GM12878 (cell line): ENCODE measurements at regions not wholly inside any gene's neighbourhood (a gene's known extent, or its start where the extent isn't known, plus 50 kb on each side); places are given as distances from the start of the nearest gene placed in this dataset.

Source experiments
- ATAC-seq: fragments of 200-7000 bp; cut with Tn5 transposase; 3 replicates; pipeline ENCODE4 v1.9.1; 2020; ENCODE audit warnings: mild to moderate bottlenecking, moderate library complexity
- BruUV-seq: library from RNA; stranded (reverse); fragments of 400-500 nt; replicated peaks from 2 replicates; lab custom pipeline; 2021; lab: Mats Ljungman, UMichigan
- CTCF ChIA-PET: fragments of 300-600 bp; sonication (Branson Sonifier 250); formaldehyde crosslinking; extraction: SDS; loops from one replicate; lab custom pipeline; 2021; ENCODE audit warnings: inconsistent platforms; lab: Yijun Ruan, JAX
- POLR2A ChIA-PET: fragments of 350-600 bp; formaldehyde crosslinking; extraction: SDS; loops from one replicate; lab custom pipeline; 2021; ENCODE audit warnings: inconsistent platforms; lab: Charles Lee
- RAD21 ChIA-PET: fragments of 300-600 bp; sonication (Branson Sonifier 250); formaldehyde crosslinking; loops from one replicate; lab custom pipeline; 2023; ENCODE audit warnings: antibody characterized with exemption; ENCODE audit not compliant: unreplicated experiment; lab: Charles Lee
- SMC1A ChIA-PET: fragments of 300-600 bp; sonication (Branson Sonifier 250); formaldehyde crosslinking; loops from one replicate; lab custom pipeline; 2023; ENCODE audit not compliant: unreplicated experiment, uncharacterized antibody; lab: Charles Lee
- DNase-seq: peaks from one replicate; pipeline ENCODE4 v3.0.0-alpha.2; 2011; ENCODE audit warnings: low read depth, low spot score
- FAIRE-seq: peaks from 3 replicates; lab custom pipeline; 2011; peaks lifted over from hg19 to GRCh38; lab: Jason Lieb, UNC
- H2AFZ ChIP-seq: 2 replicates; pipeline ENCODE4 v1.6.0; 2011; ENCODE audit warnings: low read depth, low read length, control low read depth; ENCODE audit not compliant: control insufficient read depth
- H3K27ac ChIP-seq: 2 replicates; pipeline ENCODE4 v1.5.1; 2011; ENCODE audit warnings: control low read depth; ENCODE audit not compliant: control insufficient read depth, insufficient read depth
- H3K27me3 ChIP-seq, 2 experiments: replicated peaks in 1 of 2; 2 replicates each; pipeline versions ENCODE4 v1.6.0 to v1.6.1; 2011; ENCODE audit warnings: low read length in 1 of 2; ENCODE audit not compliant: control insufficient read depth in 2 of 2, insufficient read depth in 2 of 2
- H3K36me3 ChIP-seq, 2 experiments: 2 replicates each; pipeline ENCODE4 v1.5.1; 2011; ENCODE audit warnings: low read length in 1 of 2; ENCODE audit not compliant: control insufficient read depth in 2 of 2, insufficient read depth in 2 of 2
- H3K4me1 ChIP-seq: 2 replicates; pipeline ENCODE4 v1.6.1; 2011; ENCODE audit warnings: mild to moderate bottlenecking, low read length, moderate library complexity, mixed read lengths; ENCODE audit not compliant: control insufficient read depth, insufficient read depth
- H3K4me2 ChIP-seq: 2 replicates; pipeline ENCODE4 v1.6.0; 2011; ENCODE audit warnings: control low read depth; ENCODE audit not compliant: control insufficient read depth, insufficient read depth
- H3K4me3 ChIP-seq: fragments of 200-600 bp; sonication (generic); 2 replicates; pipeline ENCODE4 v1.5.1; 2016
- H3K79me2 ChIP-seq: 2 replicates; pipeline ENCODE4 v1.6.0; 2011; ENCODE audit warnings: low read length; ENCODE audit not compliant: control insufficient read depth, insufficient read depth
- H3K9ac ChIP-seq: 2 replicates; pipeline ENCODE4 v1.8.0; 2011; ENCODE audit warnings: low read length, control low read depth, mixed read lengths; ENCODE audit not compliant: control insufficient read depth, insufficient read depth
- H3K9me3 ChIP-seq: replicated peaks from 3 replicates; pipeline ENCODE4 v1.5.1; 2011; ENCODE audit warnings: mild to moderate bottlenecking, low read length; ENCODE audit not compliant: control insufficient read depth, insufficient read depth
- H4K20me1 ChIP-seq: 2 replicates; pipeline ENCODE4 v1.6.0; 2011; ENCODE audit not compliant: control insufficient read depth, insufficient read depth
- ATF7 ChIP-seq: fragments of 450-650 bp; IDR thresholded peaks from 2 replicates; pipeline ENCODE4 v1.6.1; 2016; ENCODE audit warnings: low read depth, mild to moderate bottlenecking
- FOS ChIP-seq: IDR thresholded peaks from 3 replicates; pipeline ENCODE4 v1.6.1; 2011; ENCODE audit warnings: borderline replicate concordance; ENCODE audit not compliant: insufficient read length; ENCODE audit errors: extremely low read depth
- PAX8 ChIP-seq: fragments of 450-650 bp; IDR thresholded peaks from 2 replicates; pipeline ENCODE4 v1.6.1; 2017; ENCODE audit warnings: mild to moderate bottlenecking, moderate library complexity
- WGBS: methylation state at CpG from one replicate; pipeline ENCODE4 v1.1.6; 2016; ENCODE audit warnings: low lambda C conversion rate; ENCODE audit not compliant: insufficient replicate concordance, insufficient coverage; ENCODE audit errors: missing lambda C conversion rate; 5-methylcytosine and 5-hydroxymethylcytosine counted together
- in situ Hi-C: fragments of 300-500 bp; cut with MboI; formaldehyde crosslinking; loops from 9 replicates; pipeline ENCODE4 v1.14.3; 2018; ENCODE audit warnings: mixed read lengths
- intact Hi-C: fragments of 100-400 bp; cut with micrococcal nuclease; formaldehyde crosslinking; loops from one replicate; pipeline ENCODE4 v1.14.2; 2022; ENCODE audit not compliant: unreplicated experiment
- TF ChIP-seq, protein P1 (sequence below): fragments of 450-650 bp; IDR thresholded peaks from 2 replicates; pipeline ENCODE4 v1.6.1; 2016; ENCODE audit warnings: mild to moderate bottlenecking, moderate library complexity, borderline replicate concordance

DNA sequence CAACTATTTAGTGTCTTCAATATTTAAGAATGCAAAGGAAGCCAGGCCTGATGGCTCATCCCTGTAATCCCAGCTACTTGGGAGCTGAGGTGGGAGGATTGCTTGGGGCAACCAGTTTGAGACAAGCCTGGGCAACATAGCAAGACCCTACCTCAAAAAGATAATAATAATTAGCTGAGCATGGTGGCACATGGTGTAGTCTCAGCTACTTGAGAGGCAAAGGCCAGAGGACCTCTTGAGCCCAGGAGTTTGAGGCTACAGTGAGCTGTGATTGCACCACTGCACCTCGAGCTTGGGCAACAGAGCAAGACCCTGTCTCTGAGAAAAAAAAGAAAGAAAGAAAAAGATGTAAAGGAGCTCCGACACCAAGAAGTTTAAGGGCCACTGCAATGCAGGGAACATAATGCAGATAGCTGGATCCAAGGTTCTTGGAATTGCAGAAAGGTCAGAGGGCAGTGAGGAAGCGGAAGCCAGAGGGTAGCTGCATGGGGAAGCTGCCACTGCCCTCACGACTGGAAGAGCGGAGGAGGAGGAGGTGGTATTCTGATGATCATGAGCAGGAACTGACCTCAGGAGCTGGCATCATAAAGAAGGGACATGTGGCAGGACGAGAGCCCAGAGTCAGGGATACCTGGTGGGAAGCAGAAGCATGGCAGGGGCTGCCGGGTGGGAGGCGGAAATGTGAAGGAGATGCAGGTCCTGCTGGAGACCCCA is 60.2 kb upstream of the PODXL start:
- POLR2A ChIA-PET = no interaction called here
- Histone ChIP-seq H2AFZ (no peak overlapping the region), H3K4me3 (no peak overlapping the region), H3K9ac (no peak overlapping the region), H3K27me3 (no peaks in the 10 kb centered on the region; a peak in 1 of 4 replicates), H3K36me3 (no peaks in the 10 kb centered on the region), H3K9me3 (no peaks in the 10 kb centered on the region), H3K4me2 (no peak overlapping the region), H3K27ac (no peak overlapping the region), H3K4me1 (no peaks in the 10 kb centered on the region; the same call in 1 of the 2 replicates), H3K79me2 (no peaks in the 10 kb centered on the region), H4K20me1 (no peaks in the 10 kb centered on the region)
- FAIRE-seq (no peak), ATAC-seq (no peak), DNase-seq (no peak)
- SMC1A ChIA-PET = interaction anchor here (1.0 to 1.1 kb wide), 2 partner anchors 24 to 45 kb away, joined by 3 to 5 read pairs; no protein-coding TSS in a partner anchor
- no peak for TF ChIP-seq PAX8
- TF ChIP-seq ATF7 = no peak
- TF ChIP-seq, protein P1, sequence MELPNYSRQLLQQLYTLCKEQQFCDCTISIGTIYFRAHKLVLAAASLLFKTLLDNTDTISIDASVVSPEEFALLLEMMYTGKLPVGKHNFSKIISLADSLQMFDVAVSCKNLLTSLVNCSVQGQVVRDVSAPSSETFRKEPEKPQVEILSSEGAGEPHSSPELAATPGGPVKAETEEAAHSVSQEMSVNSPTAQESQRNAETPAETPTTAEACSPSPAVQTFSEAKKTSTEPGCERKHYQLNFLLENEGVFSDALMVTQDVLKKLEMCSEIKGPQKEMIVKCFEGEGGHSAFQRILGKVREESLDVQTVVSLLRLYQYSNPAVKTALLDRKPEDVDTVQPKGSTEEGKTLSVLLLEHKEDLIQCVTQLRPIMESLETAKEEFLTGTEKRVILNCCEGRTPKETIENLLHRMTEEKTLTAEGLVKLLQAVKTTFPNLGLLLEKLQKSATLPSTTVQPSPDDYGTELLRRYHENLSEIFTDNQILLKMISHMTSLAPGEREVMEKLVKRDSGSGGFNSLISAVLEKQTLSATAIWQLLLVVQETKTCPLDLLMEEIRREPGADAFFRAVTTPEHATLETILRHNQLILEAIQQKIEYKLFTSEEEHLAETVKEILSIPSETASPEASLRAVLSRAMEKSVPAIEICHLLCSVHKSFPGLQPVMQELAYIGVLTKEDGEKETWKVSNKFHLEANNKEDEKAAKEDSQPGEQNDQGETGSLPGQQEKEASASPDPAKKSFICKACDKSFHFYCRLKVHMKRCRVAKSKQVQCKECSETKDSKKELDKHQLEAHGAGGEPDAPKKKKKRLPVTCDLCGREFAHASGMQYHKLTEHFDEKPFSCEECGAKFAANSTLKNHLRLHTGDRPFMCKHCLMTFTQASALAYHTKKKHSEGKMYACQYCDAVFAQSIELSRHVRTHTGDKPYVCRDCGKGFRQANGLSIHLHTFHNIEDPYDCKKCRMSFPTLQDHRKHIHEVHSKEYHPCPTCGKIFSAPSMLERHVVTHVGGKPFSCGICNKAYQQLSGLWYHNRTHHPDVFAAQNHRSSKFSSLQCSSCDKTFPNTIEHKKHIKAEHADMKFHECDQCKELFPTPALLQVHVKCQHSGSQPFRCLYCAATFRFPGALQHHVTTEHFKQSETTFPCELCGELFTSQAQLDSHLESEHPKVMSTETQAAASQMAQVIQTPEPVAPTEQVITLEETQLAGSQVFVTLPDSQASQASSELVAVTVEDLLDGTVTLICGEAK = no peak
- no peak for TF ChIP-seq FOS
- in situ Hi-C loops = no loop called here
- RAD21 ChIA-PET = no interaction called here
- WGBS = 48% methylated on average over 8 of the region's 8 CpGs
- CTCF ChIA-PET = interaction anchor here (0.7 to 1.2 kb wide), 2 partner anchors 17 to 70 kb away, joined by 3 read pairs; no protein-coding TSS in a partner anchor
- intact Hi-C loops = no loop called here
- no TSS peak for BruUV-seq
